K562 (cell line): ENCODE measurements at regions not wholly inside any gene's neighbourhood (a gene's known extent, or its start where the extent isn't known, plus 50 kb on each side); places are given as distances from the start of the nearest gene placed in this dataset.

Experiments used
- ATAC-seq: fragments of 200-7000 bp; cut with Tn5 transposase; 3 replicates; pipeline ENCODE4 v1.9.1; 2020; ENCODE audit warnings: moderate library complexity
- BruUV-seq: library from RNA; stranded (reverse); fragments of 400-500 nt; replicated peaks from 2 replicates; lab custom pipeline; 2021; lab: Mats Ljungman, UMichigan
- CTCF ChIA-PET: fragments of 300-600 bp; formaldehyde crosslinking; extraction: SDS; loops from one replicate; lab custom pipeline; 2021; ENCODE audit warnings: low intra/inter-chr PET ratio; lab: Yijun Ruan, JAX
- POLR2A ChIA-PET: fragments of 300-600, 350-650 bp; sonication (Branson Sonifier 250); formaldehyde crosslinking; extraction: SDS; loops from one replicate; lab custom pipeline; 2021; ENCODE audit warnings: antibody characterized with exemption, inconsistent platforms; lab: Yijun Ruan, JAX
- DNase-seq, 4 experiments: peaks; one replicate each; pipeline versions ENCODE4 v3.0.0 to v3.0.0-alpha.2; 2011 to 2018; ENCODE audit warnings: low spot score in 3 of 4, mixed read lengths in 3 of 4; ENCODE audit errors: extremely low read depth in 1 of 4
- FAIRE-seq: peaks from 2 replicates; lab custom pipeline; 2011; peaks lifted over from hg19 to GRCh38; lab: Jason Lieb, UNC
- H2AFZ ChIP-seq: 2 replicates; pipeline ENCODE4 v1.6.0; 2011; ENCODE audit warnings: low read depth, low read length, control low read depth, inconsistent platforms
- H3K27ac ChIP-seq: fragments of 200-600 bp; 3 replicates; pipeline ENCODE4 v1.8.0; 2011; ENCODE audit warnings: low read depth, mild to moderate bottlenecking, control low read depth, inconsistent platforms, low read length, moderate library complexity, mixed read lengths; ENCODE audit errors: extremely low read depth
- H3K27me3 ChIP-seq, 2 experiments: fragments of 300-600 bp in 1 of 2; 2 replicates in 1 of 2; 3 replicates in 1 of 2; pipeline versions ENCODE4 v1.6.0 to v1.8.0; 2011; ENCODE audit warnings: inconsistent platforms in 2 of 2, low read length in 2 of 2, mild to moderate bottlenecking in 1 of 2, mixed read lengths in 1 of 2, moderate library complexity in 1 of 2; ENCODE audit not compliant: control insufficient read depth in 2 of 2, insufficient read depth in 2 of 2
- H3K36me3 ChIP-seq: fragments of 300-600 bp; 3 replicates; pipeline ENCODE4 v1.8.0; 2011; ENCODE audit warnings: mild to moderate bottlenecking, low read length, inconsistent platforms; ENCODE audit not compliant: control insufficient read depth, insufficient read depth
- H3K4me1 ChIP-seq, 2 experiments: fragments of 200-600 bp in 1 of 2; replicated peaks in 1 of 2; 2 replicates in 1 of 2; 3 replicates in 1 of 2; pipeline versions ENCODE4 v1.5.1 to v1.8.0; 2011; ENCODE audit warnings: inconsistent platforms in 2 of 2, low read length in 2 of 2, mild to moderate bottlenecking in 1 of 2, mixed read lengths in 1 of 2, moderate library complexity in 1 of 2; ENCODE audit not compliant: control insufficient read depth in 2 of 2, insufficient read depth in 2 of 2
- H3K4me2 ChIP-seq: 2 replicates; pipeline ENCODE4 v1.6.1; 2011; ENCODE audit warnings: low read length, control low read depth, inconsistent platforms, mixed read lengths; ENCODE audit not compliant: insufficient read depth
- H3K4me3 ChIP-seq: fragments of 200-600 bp; sonication (generic), shearing (Covaris generic); 2 replicates; pipeline ENCODE4 v1.5.1; 2016; ENCODE audit warnings: control low read depth, inconsistent platforms
- H3K79me2 ChIP-seq: fragments of 200-600 bp; 3 replicates; pipeline ENCODE4 v1.8.0; 2011; ENCODE audit warnings: low read length, inconsistent platforms; ENCODE audit not compliant: control insufficient read depth, insufficient read depth
- H3K9ac ChIP-seq, 2 experiments: 2 replicates each; pipeline versions ENCODE4 v1.6.0 to v1.6.1; 2011; ENCODE audit warnings: low read depth in 2 of 2, low read length in 2 of 2, control low read depth in 1 of 2, inconsistent platforms in 1 of 2, mild to moderate bottlenecking in 1 of 2, mixed read lengths in 1 of 2; ENCODE audit not compliant: insufficient read depth in 1 of 2
- H3K9me1 ChIP-seq: one replicate; pipeline ENCODE4 v1.6.0; 2011; ENCODE audit warnings: inconsistent platforms, mild to moderate bottlenecking, low read length, moderate library complexity; ENCODE audit not compliant: control insufficient read depth, insufficient read depth
- H3K9me3 ChIP-seq: replicated peaks from 2 replicates; pipeline ENCODE4 v1.5.1; 2011; ENCODE audit warnings: low read depth, low read length, inconsistent platforms; ENCODE audit not compliant: control insufficient read depth, insufficient read depth
- H4K20me1 ChIP-seq: replicated peaks from 2 replicates; pipeline ENCODE4 v1.6.1; 2011; ENCODE audit warnings: low read length, inconsistent platforms, mixed read lengths; ENCODE audit not compliant: control insufficient read depth, insufficient read depth
- CHD7 ChIP-seq: fragments of 200-600 bp; sonication (generic); IDR thresholded peaks from one replicate; pipeline ENCODE4 v1.6.1; 2012; ENCODE audit warnings: mild to moderate bottlenecking, low read depth, low read length, inconsistent platforms
- ELF2 ChIP-seq: fragments of 250-450 bp; sonication (Bioruptor Pico); IDR thresholded peaks from 2 replicates; pipeline ENCODE4 v1.5.0; 2021; ENCODE audit warnings: mild to moderate bottlenecking
- HCFC1 ChIP-seq: IDR thresholded peaks from 2 replicates; pipeline ENCODE4 v1.6.1; 2012; ENCODE audit warnings: low read depth, low read length, improper control_type of control experiment
- NFIC ChIP-seq: fragments of 450-650 bp; IDR thresholded peaks from 2 replicates; pipeline ENCODE4 v1.6.1; 2017; ENCODE audit warnings: mild to moderate bottlenecking, inconsistent platforms
- PTBP1 ChIP-seq: fragments of 200-400 bp; formaldehyde crosslinking; IDR thresholded peaks from 2 replicates; pipeline ENCODE4 v1.6.1; 2017; ENCODE audit warnings: low read depth, low read length
- ZBTB2 ChIP-seq: fragments of 450-650 bp; IDR thresholded peaks from 2 replicates; pipeline ENCODE4 v1.6.1; 2016; ENCODE audit warnings: antibody characterized with exemption
- WGBS: fragments of 100-300 bp; shearing (Covaris generic); methylation state at CpG from one replicate; pipeline ENCODE4 v1.1.6; 2016; ENCODE audit warnings: low coverage, mixed read lengths; ENCODE audit not compliant: insufficient coverage; ENCODE audit errors: missing lambda C conversion rate; 5-methylcytosine and 5-hydroxymethylcytosine counted together
- in situ Hi-C: fragments of 300-500 bp; cut with MboI; formaldehyde crosslinking; loops from 4 replicates; pipeline ENCODE4 v1.15.0; 2018; ENCODE audit warnings: inconsistent platforms, mixed read lengths
- intact Hi-C: fragments of 100-400 bp; cut with micrococcal nuclease; formaldehyde crosslinking; loops from 2 replicates; pipeline ENCODE4 v1.14.2; 2022
- TF ChIP-seq, protein P1 (sequence below), 2 experiments: fragments of 450-650 bp; IDR thresholded peaks; 2 replicates each; pipeline ENCODE4 v1.6.1; 2016

DNA sequence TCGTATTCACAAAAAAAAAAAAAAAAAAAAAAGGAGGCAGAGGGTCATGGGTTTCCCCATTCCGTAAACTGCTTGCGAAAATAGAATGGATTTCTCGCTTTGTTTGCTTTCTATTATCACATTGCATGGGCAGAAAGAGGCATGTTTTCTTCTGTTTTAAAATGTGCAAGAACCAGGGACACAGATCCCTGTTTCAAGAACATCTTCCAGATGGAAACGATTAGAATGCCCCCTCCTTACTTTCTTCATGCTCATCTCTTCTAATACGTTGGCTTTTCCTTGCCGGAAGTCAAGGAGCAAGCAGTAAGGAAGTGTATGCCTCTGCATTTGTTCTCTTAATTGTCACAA is 51.0 kb upstream of the ZNF516 start (continued):
- TF ChIP-seq, protein P1, sequence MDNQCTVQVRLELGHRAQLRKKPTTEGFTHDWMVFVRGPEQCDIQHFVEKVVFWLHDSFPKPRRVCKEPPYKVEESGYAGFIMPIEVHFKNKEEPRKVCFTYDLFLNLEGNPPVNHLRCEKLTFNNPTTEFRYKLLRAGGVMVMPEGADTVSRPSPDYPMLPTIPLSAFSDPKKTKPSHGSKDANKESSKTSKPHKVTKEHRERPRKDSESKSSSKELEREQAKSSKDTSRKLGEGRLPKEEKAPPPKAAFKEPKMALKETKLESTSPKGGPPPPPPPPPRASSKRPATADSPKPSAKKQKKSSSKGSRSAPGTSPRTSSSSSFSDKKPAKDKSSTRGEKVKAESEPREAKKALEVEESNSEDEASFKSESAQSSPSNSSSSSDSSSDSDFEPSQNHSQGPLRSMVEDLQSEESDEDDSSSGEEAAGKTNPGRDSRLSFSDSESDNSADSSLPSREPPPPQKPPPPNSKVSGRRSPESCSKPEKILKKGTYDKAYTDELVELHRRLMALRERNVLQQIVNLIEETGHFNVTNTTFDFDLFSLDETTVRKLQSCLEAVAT (IDR thresholded peaks at IDR 0.05) = no peak
- TF ChIP-seq, all 486 proteins: peak for 0

GRCh38 chr18:76545433-76546087 is 50.5 kb upstream of the ZNF516 start:
- no peak for FAIRE-seq
- WGBS = 1% methylated on average over 13 of the region's 14 CpGs
- H3K9ac ChIP-seq = no peak overlapping the region
- no peak overlapping the region for H2AFZ ChIP-seq
- no peak for DNase-seq
- peaks cover 6 to 24% of the 10 kb centered on the region in 2 experiments; a peak in 4 of 5 replicates for H3K27me3 ChIP-seq
- in situ Hi-C loops = no loop called here
- no peak overlapping the region for H3K27ac ChIP-seq
- ATAC-seq = no peak
- H3K4me2 ChIP-seq = no peak overlapping the region
- BruUV-seq = no TSS peak
- no peaks in the 10 kb centered on the region for H4K20me1 ChIP-seq
- H3K4me3 ChIP-seq = no peak overlapping the region
- no peaks in the 10 kb centered on the region for H3K4me1 ChIP-seq
- H3K79me2 ChIP-seq = no peaks in the 10 kb centered on the region
- CTCF ChIA-PET = no interaction called here
- intact Hi-C loops = no loop called here
- no peaks in the 10 kb centered on the region for H3K36me3 ChIP-seq
- H3K9me3 ChIP-seq = no peaks in the 10 kb centered on the region
- POLR2A ChIA-PET = no interaction called here
- no peaks in the 10 kb centered on the region for H3K9me1 ChIP-seq
- TF ChIP-seq CHD7 = no peak
- TF ChIP-seq NFIC = no peak
- TF ChIP-seq HCFC1 = no peak
- no peak for TF ChIP-seq ELF2
- TF ChIP-seq ZBTB2 = no peak
- no peak for TF ChIP-seq PTBP1
